NCI-H1092 (cell line): ENCODE measurements at regions not wholly inside any gene's neighbourhood (a gene's known extent, or its start where the extent isn't known, plus 50 kb on each side); places are given as distances from the start of the nearest gene placed in this dataset.

Source experiments
- DNase-seq: peaks from one replicate; lab custom pipeline; 2025; lab: John Stamatoyannopoulos, UW

DNA sequence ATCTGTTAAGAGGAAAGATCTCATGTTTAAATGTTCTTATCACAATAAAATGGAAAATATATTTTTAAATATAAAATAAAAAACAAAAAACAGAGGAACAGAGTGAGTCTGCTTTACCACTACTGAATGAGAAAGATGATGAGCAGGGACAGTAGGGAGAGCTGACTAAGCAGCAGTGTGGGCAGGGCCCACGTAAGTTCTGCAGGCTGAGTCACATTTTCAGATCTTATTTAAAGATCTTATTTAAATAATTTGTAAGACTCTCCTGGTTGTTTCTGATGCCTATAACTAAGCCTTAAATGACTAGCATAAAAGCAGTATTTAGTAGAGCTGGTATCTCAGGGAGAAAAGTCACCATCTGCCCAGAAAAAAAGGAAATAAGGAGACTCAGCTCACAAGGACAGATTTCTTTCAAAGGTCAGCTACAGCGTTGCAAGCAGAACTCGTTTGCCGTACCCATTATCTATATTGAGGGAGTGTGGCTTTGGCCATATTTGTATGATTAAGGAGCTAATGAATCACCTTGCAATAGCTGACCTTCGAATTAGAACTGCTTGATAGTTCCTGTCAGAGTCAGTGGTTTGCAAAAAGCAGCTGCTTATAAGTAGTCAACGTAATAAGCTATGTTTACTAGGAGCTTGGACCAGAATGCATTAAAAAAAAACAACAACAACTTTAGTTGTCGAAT is 322.1 kb upstream of the CHAC2 start:
- DNase-seq, result no peak

DNA sequence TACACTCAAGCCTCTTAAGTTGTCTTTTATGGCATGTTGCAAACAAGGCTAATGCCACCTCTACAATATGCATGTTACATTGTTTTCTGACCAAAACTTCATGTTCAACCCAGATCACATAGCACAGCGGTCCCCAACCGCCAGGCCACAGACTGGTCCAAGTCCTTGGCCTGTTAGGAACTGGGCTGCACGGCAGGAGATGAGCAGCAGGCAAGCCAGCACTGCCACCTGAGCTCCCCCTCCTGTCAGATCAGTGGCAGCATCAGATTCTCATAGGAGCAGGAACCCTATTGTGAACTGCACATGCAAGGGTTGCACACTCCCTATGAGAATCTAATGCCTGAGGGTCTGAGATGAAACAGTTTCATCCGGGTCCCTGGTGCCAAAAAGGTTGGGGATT is 324.8 kb upstream of the CHAC2 start:
- no peak for DNase-seq

DNA sequence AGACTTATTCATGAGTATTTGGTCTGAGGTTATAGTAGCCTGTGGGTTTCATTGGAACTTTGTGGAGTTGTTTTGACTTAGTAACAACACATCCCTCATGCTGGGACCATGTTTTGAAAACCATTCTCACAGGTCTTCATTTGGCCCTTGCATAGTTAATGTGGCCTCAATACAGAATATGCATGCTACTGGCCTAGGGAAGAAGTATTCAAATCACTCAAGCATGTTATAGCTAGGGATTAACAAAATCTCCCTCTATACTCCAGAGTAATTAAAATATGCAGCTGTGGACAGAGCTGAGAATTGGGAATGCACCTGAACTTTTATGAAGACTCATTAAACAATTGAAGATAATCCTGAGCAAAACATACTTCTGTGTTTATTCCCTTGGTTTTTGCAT is 325.5 kb upstream of the CHAC2 start:
- no peak for DNase-seq

DNA sequence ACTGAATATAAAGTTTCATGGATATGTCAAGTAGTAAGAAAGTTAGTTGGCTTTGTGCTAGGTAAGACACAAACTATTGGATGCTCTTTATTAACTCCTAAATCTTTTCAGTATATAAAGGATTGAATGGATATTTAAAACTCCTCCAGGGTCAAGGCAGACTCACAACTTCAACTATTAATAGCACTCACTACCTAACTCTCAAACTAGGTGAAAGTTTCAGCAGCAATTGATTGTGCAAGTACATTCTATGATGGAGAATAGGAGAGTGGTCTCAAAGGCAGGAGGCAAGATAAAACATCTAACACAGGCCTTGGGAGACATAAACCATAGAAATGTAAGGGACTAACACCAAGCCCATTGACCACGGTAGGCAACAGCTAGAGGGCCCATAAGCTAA is 328.9 kb upstream of the CHAC2 start:
- DNase-seq, result no peak

DNA sequence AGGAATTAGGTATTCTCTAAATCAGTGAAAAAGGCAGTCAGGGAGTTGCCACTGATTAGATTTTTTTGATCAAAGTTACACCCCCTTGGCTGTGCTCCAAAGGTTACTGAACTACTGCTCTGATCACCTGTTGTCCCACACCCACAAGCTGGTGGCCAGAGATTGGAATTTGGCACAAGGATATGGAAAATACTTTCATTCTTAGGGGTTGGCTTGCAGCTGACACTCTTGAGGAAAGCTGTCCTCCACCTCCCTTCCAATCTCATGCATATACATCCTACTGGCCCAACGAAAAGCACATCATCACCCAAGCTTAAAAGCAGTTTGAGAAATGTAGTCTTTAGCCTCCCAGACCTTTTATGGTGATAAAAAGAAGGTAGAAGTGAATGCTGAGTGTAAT is 329.5 kb upstream of the CHAC2 start:
- no peak for DNase-seq

DNA sequence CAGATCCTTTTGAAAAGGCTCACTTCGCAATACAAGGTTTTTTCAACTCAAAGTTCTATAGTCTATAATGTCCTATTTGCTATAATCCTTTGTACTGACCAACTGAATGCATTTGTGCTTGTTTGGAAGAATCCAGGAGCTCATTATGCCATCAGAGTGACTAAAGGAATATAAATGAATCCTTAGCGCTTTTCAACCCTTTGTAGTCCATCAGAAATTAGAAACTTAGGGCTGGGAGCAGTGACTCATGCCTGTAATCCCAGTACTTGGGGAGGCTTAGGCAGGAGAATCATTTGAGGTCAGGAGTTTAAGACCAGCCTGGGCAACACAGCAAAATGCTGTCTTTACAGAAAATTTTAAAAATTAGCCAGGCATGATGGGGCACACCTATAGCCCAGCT is 330.2 kb upstream of the CHAC2 start:
- no peak for DNase-seq

DNA sequence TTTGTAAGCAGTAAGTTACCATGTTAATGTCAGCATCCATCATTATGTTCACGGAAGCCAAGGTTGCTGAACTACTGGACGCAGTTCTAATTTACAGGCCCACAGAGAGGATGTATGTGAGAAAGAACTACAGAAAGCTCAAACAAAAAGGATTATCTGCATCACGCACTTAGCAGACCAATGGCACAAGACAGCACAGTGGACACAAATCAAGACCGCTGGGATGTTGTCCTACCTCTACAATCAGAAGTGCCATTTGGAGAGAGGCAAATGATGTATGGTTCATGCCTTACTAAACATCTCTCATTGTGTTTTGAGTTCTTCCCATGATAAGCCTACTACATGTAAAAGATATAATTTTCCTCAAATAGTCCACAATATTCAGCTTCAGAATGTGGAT is 330.7 kb upstream of the CHAC2 start:
- no peak for DNase-seq

DNA sequence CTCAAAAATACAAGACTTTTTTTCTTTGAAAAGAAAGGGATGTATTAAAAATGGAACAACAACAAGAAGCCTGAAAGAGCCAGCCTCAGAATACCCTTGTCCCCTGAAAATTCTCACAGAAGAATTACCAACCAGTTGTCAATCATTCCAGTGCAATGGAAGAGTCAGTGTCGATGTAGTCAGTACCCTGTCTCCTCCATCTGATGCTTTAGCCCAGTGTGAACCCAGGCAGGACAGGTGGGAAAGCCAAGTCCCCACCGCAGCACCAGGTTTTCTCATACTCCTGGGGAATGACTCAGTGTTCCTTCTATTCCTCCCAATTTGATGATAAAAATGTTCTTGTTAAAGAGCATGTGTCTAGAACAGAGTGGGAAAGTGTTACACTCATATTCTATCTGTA is 332.0 kb upstream of the CHAC2 start:
- DNase-seq, result no peak

DNA sequence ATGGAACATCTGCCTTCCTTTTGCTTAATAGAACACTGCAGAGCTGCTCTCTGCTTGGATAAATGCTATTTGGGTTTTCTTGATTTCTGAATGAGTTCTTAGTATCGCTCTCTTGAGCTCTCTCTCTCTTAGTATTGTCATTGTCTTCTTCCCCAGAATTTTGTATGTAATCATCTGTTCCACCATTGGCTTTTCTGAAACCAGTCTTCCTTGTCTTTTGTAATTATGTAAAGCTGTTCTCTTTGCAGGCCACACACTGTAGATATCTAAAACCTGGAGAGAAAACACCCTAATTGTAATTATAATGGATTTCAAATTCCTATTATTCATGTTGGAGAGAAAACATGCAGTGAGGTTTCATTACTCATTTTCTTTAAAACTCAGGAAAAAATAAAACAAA is 333.1 kb upstream of the CHAC2 start:
- no peak for DNase-seq

DNA sequence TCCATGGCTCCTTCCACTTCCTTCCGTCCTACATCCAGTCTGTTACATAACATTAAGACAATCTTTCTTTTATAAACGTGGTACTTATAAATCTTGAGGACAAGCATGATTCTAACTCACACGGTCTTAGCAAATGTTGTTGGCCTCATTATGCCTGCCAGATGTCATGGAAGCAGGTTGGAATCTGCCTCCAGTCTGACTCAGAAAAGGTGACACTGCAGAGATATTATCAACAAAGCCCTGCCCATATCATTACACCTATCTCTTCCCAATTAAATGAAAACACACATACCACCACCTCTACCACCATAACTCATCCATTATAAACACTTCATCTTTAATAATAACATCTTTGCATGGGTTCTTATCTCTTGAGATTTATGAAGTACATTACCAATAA is 334.7 kb upstream of the CHAC2 start:
- no peak for DNase-seq

DNA sequence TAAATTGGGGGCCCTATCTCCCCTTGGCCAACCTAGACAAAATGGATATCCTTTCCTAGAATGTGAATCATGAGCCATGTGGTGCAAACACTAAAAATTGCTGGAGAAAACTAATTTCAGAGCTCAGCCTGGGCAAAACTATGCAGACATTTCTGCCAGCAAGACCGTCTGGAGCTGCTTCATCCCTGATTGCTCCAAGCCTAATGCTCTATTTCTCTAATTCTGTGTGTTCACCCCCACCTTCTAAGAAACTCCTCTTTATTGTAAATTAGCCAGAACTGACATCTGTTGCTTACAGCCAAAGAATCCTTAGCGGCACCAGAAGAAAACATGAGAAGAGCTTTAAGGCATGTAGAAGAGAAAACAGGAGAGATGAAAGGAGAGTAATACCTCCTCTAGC is 337.7 kb upstream of the CHAC2 start:
- DNase-seq, result no peak

DNA sequence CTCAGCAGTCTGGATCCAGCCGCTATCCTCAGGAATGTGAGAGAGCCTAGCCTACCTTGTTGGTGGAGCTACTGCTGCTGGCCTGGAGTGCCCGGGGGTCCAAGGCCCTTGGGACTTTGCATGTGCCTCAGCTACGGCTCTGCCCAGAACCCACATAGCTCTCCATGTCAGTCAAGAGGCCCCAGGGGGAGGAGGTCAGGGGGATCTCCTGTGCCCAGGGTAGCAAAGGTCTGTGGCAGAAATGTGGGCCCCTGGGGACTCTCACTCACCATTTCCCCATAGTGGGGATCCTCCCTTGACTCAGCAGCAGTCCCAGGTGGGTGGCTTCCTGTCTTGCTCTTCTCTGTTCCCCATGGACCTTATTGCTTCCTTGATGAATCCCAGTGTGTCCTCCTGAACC is 342.7 kb upstream of the CHAC2 start:
- DNase-seq, result no peak

DNA sequence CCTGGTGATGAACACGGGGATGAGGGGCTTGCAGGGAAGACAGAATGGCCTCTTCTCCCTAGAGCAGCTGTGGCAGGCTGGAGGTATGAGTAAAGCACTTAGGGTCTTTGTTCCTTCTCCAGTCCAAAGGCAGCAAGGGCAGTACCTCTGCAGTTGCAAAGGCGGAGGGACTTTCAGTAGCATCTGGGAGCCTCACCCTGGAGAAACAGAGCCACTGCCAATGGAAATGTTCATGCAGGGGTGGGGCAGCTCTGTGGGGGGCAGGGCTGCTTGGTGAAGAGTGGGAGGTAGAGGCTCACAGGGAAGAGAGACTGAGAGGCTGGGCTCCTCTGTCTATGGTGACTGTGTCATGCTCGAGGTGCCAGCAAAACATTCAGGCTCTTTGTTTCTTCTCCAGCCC is 344.1 kb upstream of the CHAC2 start:
- no peak for DNase-seq

DNA sequence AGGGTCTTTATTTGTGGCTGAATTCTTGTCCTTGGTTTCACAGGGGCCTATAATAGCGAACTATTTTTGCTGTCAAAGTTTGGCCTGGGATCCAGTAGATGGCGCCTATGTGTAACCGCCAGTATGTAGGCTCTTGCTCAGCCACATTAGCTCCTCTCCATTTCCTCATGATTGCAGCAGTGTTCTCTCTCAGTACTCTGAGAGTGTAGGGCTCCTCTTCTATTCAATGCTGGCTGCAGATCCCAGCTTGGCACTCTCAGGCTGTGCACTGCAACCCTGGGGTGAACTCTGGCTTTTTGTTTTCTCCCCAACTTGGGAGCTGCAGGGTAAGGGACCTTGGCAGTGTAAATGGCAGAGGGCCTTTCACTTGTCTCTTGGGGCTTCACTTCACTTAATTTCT is 344.6 kb upstream of the CHAC2 start:
- no peak for DNase-seq

DNA sequence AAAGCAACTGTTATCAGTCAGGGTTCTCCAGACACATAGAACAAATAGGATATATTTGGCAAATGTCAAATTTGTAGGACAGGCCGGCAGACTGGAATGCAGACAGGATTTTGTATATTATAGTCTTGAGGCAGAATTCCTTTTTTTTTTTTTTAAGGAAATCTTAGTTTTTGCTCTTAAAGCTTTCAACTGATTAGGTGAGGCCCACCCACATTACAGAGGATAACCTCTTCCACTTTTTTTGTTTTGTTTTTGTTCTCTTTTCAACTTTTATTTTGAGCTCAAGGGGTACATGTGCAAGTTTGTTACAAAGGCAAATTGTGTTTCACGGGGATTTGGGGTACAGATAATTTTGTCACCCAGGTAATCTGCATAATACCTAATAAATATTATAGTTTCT is 350.2 kb upstream of the CHAC2 start:
- no peak for DNase-seq

DNA sequence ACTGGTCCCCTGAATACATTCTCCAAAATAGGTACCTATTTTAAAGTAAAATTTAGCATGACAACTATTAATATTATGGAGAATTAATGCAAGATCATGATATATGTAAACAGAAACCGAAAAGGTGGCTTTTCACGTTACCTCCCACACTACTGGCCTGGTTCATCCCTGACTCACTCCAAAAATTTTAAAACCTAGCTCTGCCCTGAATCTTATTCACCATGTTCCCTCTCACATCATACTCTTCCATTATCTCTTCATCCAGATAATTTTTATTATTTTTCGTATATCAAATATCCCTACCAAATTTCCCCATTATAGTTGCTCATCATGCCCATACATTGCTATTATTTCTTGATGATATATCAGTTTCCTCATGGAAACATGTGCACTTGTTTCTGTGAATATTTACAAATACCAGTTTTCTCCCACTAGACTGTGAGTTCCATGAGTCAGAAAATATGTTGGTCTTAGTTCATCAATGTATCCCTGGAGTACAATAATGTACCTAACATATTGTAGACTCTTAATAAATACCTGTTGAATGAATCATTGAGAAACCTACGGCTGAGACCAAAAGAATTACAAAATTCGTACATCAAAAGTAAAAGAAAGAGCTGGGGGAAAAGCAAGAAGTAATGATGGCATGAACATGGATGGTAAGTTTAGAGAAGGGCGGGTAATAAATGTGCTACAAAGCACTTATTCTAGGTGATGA is 360.1 kb upstream of the CHAC2 start:
- no peak for DNase-seq

DNA sequence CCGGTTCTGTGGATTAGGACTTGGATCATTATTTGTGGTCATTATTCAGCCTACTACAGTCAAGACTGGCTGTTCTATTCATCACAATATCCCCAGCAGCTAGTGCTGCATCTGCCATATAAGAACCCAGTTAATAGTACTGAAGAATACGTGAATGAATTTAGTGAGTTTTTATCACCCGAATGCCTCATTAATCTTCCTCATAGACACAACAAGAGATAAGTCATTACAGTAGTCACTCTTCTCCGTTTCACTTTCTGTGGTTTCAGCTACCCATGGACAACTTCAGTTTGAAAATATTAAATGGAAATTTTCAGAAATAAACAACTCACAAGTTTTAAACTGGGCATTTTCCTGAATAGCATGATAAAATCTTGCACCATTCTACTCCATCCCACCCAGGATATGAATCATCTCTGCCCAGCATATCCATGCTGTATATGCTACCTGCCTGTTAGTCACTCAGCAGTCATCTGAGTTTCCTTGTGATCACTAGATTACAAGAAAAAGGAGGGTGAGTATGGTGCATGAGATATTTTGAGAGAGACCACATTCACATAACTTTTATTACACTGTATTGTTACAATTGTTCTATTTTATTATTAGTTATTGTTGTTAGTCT is 363.7 kb upstream of the CHAC2 start:
- DNase-seq, result no peak

DNA sequence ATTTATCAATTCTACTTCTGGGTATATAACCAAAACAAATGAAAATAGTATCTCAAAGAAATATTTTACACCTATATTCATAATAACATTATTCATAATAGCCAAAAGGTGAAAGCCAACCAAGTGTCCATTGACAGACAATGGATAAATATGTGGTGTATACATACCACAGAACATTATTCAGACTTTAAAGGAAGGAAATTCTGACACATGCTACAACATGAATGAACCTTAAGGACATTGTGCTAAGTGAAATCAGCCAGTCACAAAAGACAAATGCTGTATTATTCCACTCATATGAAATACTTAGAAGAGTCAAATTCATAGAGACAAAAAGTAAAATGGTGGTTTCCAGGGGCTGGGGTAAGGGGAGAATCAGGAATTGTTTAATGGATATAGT is 370.5 kb upstream of the CHAC2 start:
- no peak for DNase-seq

DNA sequence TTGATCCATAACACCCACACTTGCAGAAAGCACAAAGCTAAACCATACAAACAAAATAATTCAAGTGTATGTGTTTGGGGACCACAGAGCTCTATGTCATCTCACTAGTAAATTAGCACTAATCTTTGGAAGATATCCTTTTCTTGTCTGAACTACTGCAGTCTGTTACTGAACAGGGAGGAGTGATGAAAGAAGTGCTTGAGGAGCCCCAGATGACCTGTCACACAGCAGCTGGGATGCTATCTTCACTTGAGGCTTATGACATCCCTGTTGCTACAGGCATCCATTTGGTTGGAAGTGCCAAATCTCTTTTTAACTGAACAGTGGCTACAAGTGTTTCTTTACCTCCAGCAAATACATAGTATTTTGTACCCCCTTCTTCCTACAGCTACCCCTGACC is 386.3 kb upstream of the CHAC2 start:
- DNase-seq, result no peak

DNA sequence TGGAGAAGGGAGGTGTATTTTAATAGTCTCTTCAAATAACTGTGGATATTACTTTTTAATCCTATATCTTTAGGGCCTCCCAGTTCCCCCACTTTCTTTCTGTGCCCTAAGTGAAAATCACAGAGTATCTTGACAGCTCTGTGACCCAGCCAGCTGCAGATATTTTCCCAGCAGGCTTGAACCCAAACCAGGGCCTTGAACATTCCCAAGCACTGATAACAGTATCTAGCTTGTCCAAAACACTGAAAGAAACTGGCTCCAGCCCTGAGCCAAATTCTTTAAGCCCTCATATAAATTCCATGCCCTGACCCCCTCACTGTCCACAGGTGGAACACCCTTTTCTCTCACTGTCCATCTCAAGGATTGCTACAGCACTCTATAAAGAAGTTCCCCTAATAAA is 388.1 kb upstream of the CHAC2 start:
- DNase-seq, result no peak

DNA sequence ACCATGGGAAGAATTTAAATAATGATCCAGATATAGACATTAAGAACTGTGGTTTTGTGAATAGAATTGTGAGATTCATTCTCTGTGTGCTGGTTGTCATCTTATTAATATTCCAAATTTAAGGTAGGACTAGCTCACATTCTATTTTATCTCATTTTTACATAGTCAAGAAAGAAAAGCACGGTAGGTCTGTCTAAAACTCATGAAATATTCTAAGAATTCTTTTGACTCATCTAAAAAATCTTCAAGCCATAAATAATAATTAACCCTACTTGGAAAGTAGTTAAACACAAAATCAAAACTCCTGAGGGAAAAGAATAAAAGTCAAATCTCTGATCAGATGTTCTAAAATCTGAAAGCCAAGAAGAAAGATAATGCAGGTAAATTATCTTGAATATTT is 388.8 kb upstream of the CHAC2 start:
- no peak for DNase-seq

DNA sequence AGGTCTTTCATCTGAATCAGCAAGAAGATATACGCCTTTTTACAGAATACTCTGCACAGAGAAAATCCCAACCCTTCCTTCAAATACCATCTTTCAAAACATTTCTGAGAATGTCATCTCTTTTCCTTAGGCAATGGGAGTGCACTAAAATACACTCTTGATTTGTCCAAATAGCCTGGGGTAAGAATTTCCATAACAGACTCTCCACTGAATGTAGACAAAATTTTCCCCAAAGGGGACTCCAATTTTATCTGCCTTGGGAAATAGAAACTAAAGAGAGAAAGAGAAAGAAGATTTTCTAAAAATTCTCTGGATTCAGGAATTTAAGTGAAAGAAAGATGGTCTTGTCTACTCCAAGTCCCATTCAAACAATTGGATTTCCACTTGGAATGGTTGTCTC is 394.5 kb upstream of the CHAC2 start:
- no peak for DNase-seq

DNA sequence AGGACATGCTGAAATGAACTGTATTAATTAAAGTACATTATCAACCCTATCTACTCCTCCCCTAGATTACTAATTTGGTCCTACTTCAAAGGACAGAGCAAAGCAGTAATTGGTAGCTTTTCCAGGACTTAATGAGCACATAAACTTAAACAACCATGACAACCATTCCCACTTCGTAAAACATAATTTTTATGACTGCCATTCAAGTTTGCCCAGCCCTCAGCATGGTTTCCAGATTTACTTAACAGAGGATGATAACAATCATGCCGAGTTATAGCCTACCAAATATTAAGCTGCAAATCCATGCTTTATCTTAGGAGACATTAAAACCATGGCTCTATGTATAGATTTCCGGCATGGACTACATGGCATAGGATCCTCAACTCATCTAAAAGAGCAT is 401.1 kb upstream of the CHAC2 start:
- no peak for DNase-seq

DNA sequence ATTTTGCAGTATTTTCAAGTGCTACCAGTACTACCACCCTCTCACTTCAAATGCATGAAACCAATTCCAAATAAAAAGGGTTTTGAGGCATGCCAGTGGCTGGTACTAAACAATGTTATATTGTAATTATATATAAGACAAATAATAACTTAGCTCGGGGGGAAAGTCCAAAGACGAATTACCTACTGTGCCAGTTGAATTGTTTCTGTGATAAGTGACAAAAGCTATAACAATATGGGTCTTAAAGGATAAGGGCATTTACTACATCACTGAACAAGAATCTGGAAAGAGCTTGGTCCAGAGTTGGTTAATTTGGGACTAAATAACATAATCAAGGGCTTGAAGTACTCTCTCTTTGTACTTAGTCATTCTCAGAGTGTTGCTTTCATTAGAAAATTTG is 404.7 kb upstream of the CHAC2 start:
- no peak for DNase-seq
